RWPE1 (cell line): ENCODE measurements at regions not wholly inside any gene's neighbourhood (a gene's known extent, or its start where the extent isn't known, plus 50 kb on each side); places are given as distances from the start of the nearest gene placed in this dataset.

Source experiments
- CTCF ChIA-PET: fragments of 350-600 bp; sonication (Branson Sonifier 250); formaldehyde crosslinking; extraction: SDS; loops from one replicate; lab custom pipeline; 2021; lab: Yijun Ruan, JAX
- POLR2A ChIA-PET: fragments of 400-600 bp; formaldehyde crosslinking; extraction: SDS; loops from one replicate; lab custom pipeline; 2020; ENCODE audit warnings: antibody characterized with exemption; ENCODE audit not compliant: low non-redundant PET; lab: Yijun Ruan, JAX
- DNase-seq: peaks from one replicate; pipeline ENCODE4 v3.0.0; 2012; ENCODE audit warnings: low spot score
- H3K27ac ChIP-seq: fragments of 450-650 bp; 2 replicates; pipeline ENCODE4 v1.5.1; 2017
- CTCF ChIP-seq: fragments of 450-650 bp; conservative IDR thresholded peaks from 2 replicates; pipeline ENCODE4 v1.5.1; 2017; ENCODE audit warnings: low read depth, mild to moderate bottlenecking

- ChIA-PET POLR2A (no interaction called here), CTCF (interaction anchor here (0.6 kb wide), 1 partner anchor 260 kb away, joined by 3 read pairs; no protein-coding TSS in a partner anchor)
- no peak for TF ChIP-seq CTCF
- DNase-seq, result no peak
- H3K27ac ChIP-seq, result no peak overlapping the region
These were observed 890.1 kb downstream of the GALC start for GRCh38 chr14:87102811-87103378.

- H3K27ac ChIP-seq, result no peak overlapping the region
- no peak for DNase-seq
- CTCF ChIA-PET, result no interaction called here
- POLR2A ChIA-PET, result no interaction called here
- TF ChIP-seq CTCF, result no peak
These were observed 896.0 kb downstream of the GALC start for GRCh38 chr14:87097015-87097414.

GRCh38 chr14:87094913-87095312 is 898.1 kb downstream of the GALC start:
- no peak for TF ChIP-seq CTCF
- ChIA-PET CTCF (no interaction called here), POLR2A (interaction anchor here (0.7 kb wide), 1 partner anchor 532 kb away, joined by 3 read pairs; no protein-coding TSS in a partner anchor)
- DNase-seq, result no peak
- H3K27ac ChIP-seq, result no peak overlapping the region

GRCh38 chr14:87088588-87088987 is 904.4 kb downstream of the GALC start:
- CTCF ChIA-PET, result no interaction called here
- H3K27ac ChIP-seq, result no peak overlapping the region
- no peak for TF ChIP-seq CTCF
- POLR2A ChIA-PET, result no interaction called here
- no peak for DNase-seq

- no peak for DNase-seq
- POLR2A ChIA-PET, result no interaction called here
- no peak for TF ChIP-seq CTCF
- H3K27ac ChIP-seq, result no peak overlapping the region
- CTCF ChIA-PET, result no interaction called here
These were observed 905.1 kb downstream of the GALC start for GRCh38 chr14:87087881-87088280.

- CTCF ChIA-PET, result no interaction called here
- DNase-seq, result no peak
These were observed 908.1 kb downstream of the GALC start for GRCh38 chr14:87084908-87085307.

More at GRCh38 chr14:87084908-87085307, 908.1 kb downstream of the GALC start:
- TF ChIP-seq CTCF, result no peak
- POLR2A ChIA-PET, result no interaction called here
- H3K27ac ChIP-seq, result no peak overlapping the region
